ENCODE measurements at regions not wholly inside any gene's neighbourhood (a gene's known extent, or its start where the extent isn't known, plus 50 kb on each side); places are given as distances from the start of the nearest gene placed in this dataset.
"Not testable (repeated sequence)": the region's sequence is repeated elsewhere in the genome, so short reads cannot be mapped to it uniquely, and the experiment has no call there.

GRCh38 chr3:118526758-118527513 lies 507.7 kb downstream of the IGSF11 start:
- no peak overlapping the region for H3K4me3 ChIP-seq (ENCODE audit: low read depth, low read length)
- no peak for TF ChIP-seq CTCF (IDR thresholded peaks at IDR 0.05; ENCODE audit: low read depth, low read length, missing control alignments)
- DNase-seq (ENCODE audit: low read depth): no peak

- no peak for TF ChIP-seq CTCF (IDR thresholded peaks at IDR 0.05; ENCODE audit: low read depth, low read length, missing control alignments)
- no peak overlapping the region for H3K4me3 ChIP-seq (ENCODE audit: low read depth, low read length)
- DNase-seq (ENCODE audit: low read depth): no peak
Measured at GRCh38 chr3:118527514-118528044, 507.1 kb downstream of the IGSF11 start.

GRCh38 chr3:118529554-118529953 lies 505.1 kb downstream of the IGSF11 start:
- DNase-seq (ENCODE audit: low read depth): no peak
- no peak for TF ChIP-seq CTCF (IDR thresholded peaks at IDR 0.05; ENCODE audit: low read depth, low read length, missing control alignments)
- no peak overlapping the region for H3K4me3 ChIP-seq (ENCODE audit: low read depth, low read length)

- no peak for TF ChIP-seq CTCF (IDR thresholded peaks at IDR 0.05; ENCODE audit: low read depth, low read length, missing control alignments)
- DNase-seq (ENCODE audit: low read depth): no peak
- H3K4me3 ChIP-seq (ENCODE audit: low read depth, low read length): no peak overlapping the region
Measured at GRCh38 chr3:118530350-118530922, 504.2 kb downstream of the IGSF11 start.

GRCh38 chr3:118530927-118531356 lies 503.7 kb downstream of the IGSF11 start:
- not testable (repeated sequence) for H3K4me3 ChIP-seq (ENCODE audit: low read depth, low read length); DNase-seq (ENCODE audit: low read depth)

GRCh38 chr3:118531816-118532215 lies 502.8 kb downstream of the IGSF11 start:
- DNase-seq (ENCODE audit: low read depth): no peak
- no peak for TF ChIP-seq CTCF (IDR thresholded peaks at IDR 0.05; ENCODE audit: low read depth, low read length, missing control alignments)
- H3K4me3 ChIP-seq (ENCODE audit: low read depth, low read length): no peak overlapping the region

- TF ChIP-seq CTCF (IDR thresholded peaks at IDR 0.05; ENCODE audit: low read depth, low read length, missing control alignments): no peak
- no peak for DNase-seq (ENCODE audit: low read depth)
Measured at GRCh38 chr3:118533676-118534075, 501.0 kb downstream of the IGSF11 start.

More at GRCh38 chr3:118533676-118534075, 501.0 kb downstream of the IGSF11 start:
- no peak overlapping the region for H3K4me3 ChIP-seq (ENCODE audit: low read depth, low read length)

Measured in GM12864 (cell line).